Activated gamma-delta T cell treated with anti-CD3 and anti-CD28 coated beads, Interleukin-2, amount 50 U/mL, for 16 hours (primary cell): ENCODE measurements at regions not wholly inside any gene's neighbourhood (a gene's known extent, or its start where the extent isn't known, plus 50 kb on each side); places are given as distances from the start of the nearest gene placed in this dataset.
"Not testable (repeated sequence)": the region's sequence is repeated elsewhere in the genome, so short reads cannot be mapped to it uniquely, and the experiment has no call there.

Source experiments
- DNase-seq: peaks from one replicate; pipeline ENCODE4 v3.0.0-alpha.2; 2020; ENCODE audit warnings: low read depth

- not testable (repeated sequence) for DNase-seq
Observed at GRCh38 chr5:34329201-34329600, 286.2 kb upstream of the C1QTNF3 start.

- DNase-seq, result not testable (repeated sequence)
Observed at GRCh38 chr5:34329611-34330108, 286.6 kb upstream of the C1QTNF3 start.

GRCh38 chr5:34331928-34332454, 289.0 kb upstream of the C1QTNF3 start:
- DNase-seq, result not testable (repeated sequence)

GRCh38 chr5:34339408-34340001, 296.5 kb upstream of the C1QTNF3 start:
- not testable (repeated sequence) for DNase-seq

- not testable (repeated sequence) for DNase-seq
Observed at GRCh38 chr5:34354440-34354839, 301.7 kb upstream of the RAI14 start.

- not testable (repeated sequence) for DNase-seq
Observed at GRCh38 chr5:34371417-34371816, 284.7 kb upstream of the RAI14 start.

- not testable (repeated sequence) for DNase-seq
Observed at GRCh38 chr5:34371817-34372216, 284.3 kb upstream of the RAI14 start.

GRCh38 chr5:34372739-34373138, 283.4 kb upstream of the RAI14 start:
- not testable (repeated sequence) for DNase-seq

GRCh38 chr5:34377651-34378050, 278.5 kb upstream of the RAI14 start:
- DNase-seq, result not testable (repeated sequence)

GRCh38 chr5:34378498-34378897, 277.6 kb upstream of the RAI14 start:
- DNase-seq, result not testable (repeated sequence)

GRCh38 chr5:34388754-34389153, 267.4 kb upstream of the RAI14 start:
- not testable (repeated sequence) for DNase-seq

GRCh38 chr5:34409373-34409772, 246.8 kb upstream of the RAI14 start:
- DNase-seq, result no peak

GRCh38 chr5:34410411-34411139, 245.6 kb upstream of the RAI14 start:
- DNase-seq, result no peak

- DNase-seq, result no peak
Observed at GRCh38 chr5:34411470-34412346, 244.4 kb upstream of the RAI14 start.

GRCh38 chr5:34412736-34413135, 243.4 kb upstream of the RAI14 start:
- no peak for DNase-seq

- no peak for DNase-seq
Observed at GRCh38 chr5:34415559-34416198, 240.4 kb upstream of the RAI14 start.

GRCh38 chr5:34416501-34417008, 239.6 kb upstream of the RAI14 start:
- no peak for DNase-seq

- not testable (repeated sequence) for DNase-seq
Observed at GRCh38 chr5:34420191-34420590, 235.9 kb upstream of the RAI14 start.

- DNase-seq, result no peak
Observed at GRCh38 chr5:34436761-34437501, 219.2 kb upstream of the RAI14 start.

- DNase-seq, result no peak
Observed at GRCh38 chr5:34439601-34440000, 216.5 kb upstream of the RAI14 start.

GRCh38 chr5:34441767-34442166, 214.4 kb upstream of the RAI14 start:
- DNase-seq, result not testable (repeated sequence)
